ENCODE measurements at regions not wholly inside any gene's neighbourhood (a gene's known extent, or its start where the extent isn't known, plus 50 kb on each side); places are given as distances from the start of the nearest gene placed in this dataset.

DNA sequence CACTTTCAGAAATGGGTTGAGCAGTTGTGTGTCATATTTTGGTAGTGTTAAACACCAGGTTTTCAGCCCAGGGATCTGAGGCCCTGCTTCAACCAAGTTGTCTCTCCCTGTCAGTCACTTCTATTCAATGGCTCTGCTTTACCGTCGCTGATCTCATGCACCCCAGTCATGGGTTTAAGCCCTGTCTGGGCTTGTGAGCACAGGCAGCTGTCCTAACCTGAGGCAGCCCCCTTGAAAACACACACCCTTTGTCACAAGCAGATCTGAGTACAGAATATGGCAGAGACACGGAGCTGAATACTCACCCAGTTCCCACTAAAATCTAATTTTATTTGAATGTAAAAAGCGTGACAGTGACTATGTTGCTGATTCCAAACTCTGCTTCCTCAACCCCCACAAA, 110.6 kb upstream of the GLI3 start:
- no peak overlapping the region for H2AFZ ChIP-seq (ENCODE audit: low read depth)
- DNase-seq, result no peak
- H3K27me3 ChIP-seq (ENCODE audit: insufficient read depth), result peaks cover 23% of the 10 kb centered on the region; the same call in 1 of the 2 replicates
- no peak overlapping the region for H3K4me3 ChIP-seq (ENCODE audit: low read depth in 2 of 2, low read length in 1 of 2)
- TF ChIP-seq USF2 (IDR thresholded peaks at IDR 0.05; ENCODE audit: borderline replicate concordance, low read depth, low read length), result no peak
- no peak for TF ChIP-seq TCF12 (IDR thresholded peaks at IDR 0.05)
- TF ChIP-seq IRF3 (IDR thresholded peaks at IDR 0.05; ENCODE audit: low read depth, low read length), result no peak
- TF ChIP-seq FOSL2 (IDR thresholded peaks at IDR 0.05; ENCODE audit: borderline replicate concordance, low read depth), result no peak
- no peak for TF ChIP-seq NRF1 (IDR thresholded peaks at IDR 0.05; ENCODE audit: low read depth, low read length)
- no peaks in the 10 kb centered on the region for H3K9me3 ChIP-seq
- H3K9ac ChIP-seq, result no peak overlapping the region
- H3K9me2 ChIP-seq, result no peaks in the 10 kb centered on the region
- no peaks in the 10 kb centered on the region for H4K20me1 ChIP-seq (ENCODE audit: insufficient read depth)
- H3K79me2 ChIP-seq (ENCODE audit: insufficient read depth), result no peaks in the 10 kb centered on the region
- CTCF ChIA-PET, result no interaction called here
- POLR2A ChIA-PET, result no interaction called here
- no peak overlapping the region for H3K27ac ChIP-seq (ENCODE audit: low read depth in 2 of 2, low read length in 1 of 2)
- H3K4me1 ChIP-seq (ENCODE audit: control insufficient read depth in 1 of 2, insufficient read depth in 2 of 2, low read depth in 1 of 2, low read length in 1 of 2), result no peaks in the 10 kb centered on the region; a peak in 1 of 4 replicates
- H3K36me3 ChIP-seq (replicated peaks in 1 of 2; ENCODE audit: control insufficient read depth in 1 of 2, insufficient read depth in 2 of 2, low read length in 1 of 2), result no peaks in the 10 kb centered on the region
- no peaks in the 10 kb centered on the region for H3F3A ChIP-seq (replicated peaks; ENCODE audit: insufficient read depth)
- 16% methylated on average over 4 of the region's 4 CpGs for WGBS (ENCODE audit: low lambda C conversion rate)
- no peak overlapping the region for H3K4me2 ChIP-seq

GRCh38 chr7:42345478-42346299, 108.7 kb upstream of the GLI3 start:
- CTCF ChIA-PET, result no interaction called here
- no peaks in the 10 kb centered on the region for H3K9me3 ChIP-seq
- TF ChIP-seq NRF1 (IDR thresholded peaks at IDR 0.05; ENCODE audit: low read depth, low read length), result no peak
- TF ChIP-seq TEAD4 (IDR thresholded peaks at IDR 0.05; ENCODE audit: borderline replicate concordance, insufficient read depth), result no peak
- no peak for TF ChIP-seq GABPA (IDR thresholded peaks at IDR 0.05; ENCODE audit: low read depth)
- no peak for TF ChIP-seq NFIC (IDR thresholded peaks at IDR 0.05; ENCODE audit: borderline replicate concordance)
- no peak for TF ChIP-seq MXI1 (IDR thresholded peaks at IDR 0.05; ENCODE audit: low read depth, low read length)
- TF ChIP-seq RXRA (IDR thresholded peaks at IDR 0.05; ENCODE audit: borderline replicate concordance, low read depth), result no peak
- TF ChIP-seq EZH2phosphoT487 (IDR thresholded peaks at IDR 0.05; ENCODE audit: borderline replicate concordance, low read depth), result no peak
- TF ChIP-seq EP300 (IDR thresholded peaks at IDR 0.05; ENCODE audit: borderline replicate concordance in 1 of 2, low read depth in 1 of 2, low read length in 1 of 2), result no peak
- no peak for TF ChIP-seq USF1 (IDR thresholded peaks at IDR 0.05; ENCODE audit: borderline replicate concordance, low read depth)
- TF ChIP-seq, protein P1, sequence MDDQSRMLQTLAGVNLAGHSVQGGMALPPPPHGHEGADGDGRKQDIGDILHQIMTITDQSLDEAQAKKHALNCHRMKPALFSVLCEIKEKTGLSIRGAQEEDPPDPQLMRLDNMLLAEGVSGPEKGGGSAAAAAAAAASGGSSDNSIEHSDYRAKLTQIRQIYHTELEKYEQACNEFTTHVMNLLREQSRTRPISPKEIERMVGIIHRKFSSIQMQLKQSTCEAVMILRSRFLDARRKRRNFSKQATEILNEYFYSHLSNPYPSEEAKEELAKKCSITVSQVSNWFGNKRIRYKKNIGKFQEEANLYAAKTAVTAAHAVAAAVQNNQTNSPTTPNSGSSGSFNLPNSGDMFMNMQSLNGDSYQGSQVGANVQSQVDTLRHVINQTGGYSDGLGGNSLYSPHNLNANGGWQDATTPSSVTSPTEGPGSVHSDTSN (IDR thresholded peaks at IDR 0.05), result no peak
- TF ChIP-seq MEF2A (IDR thresholded peaks at IDR 0.05; ENCODE audit: borderline replicate concordance, low read depth), result no peak
- no peak for TF ChIP-seq RAD21 (IDR thresholded peaks at IDR 0.05; ENCODE audit: low read length)
- TF ChIP-seq FOXM1 (IDR thresholded peaks at IDR 0.05; ENCODE audit: low read depth), result no peak
- TF ChIP-seq, protein P2, sequence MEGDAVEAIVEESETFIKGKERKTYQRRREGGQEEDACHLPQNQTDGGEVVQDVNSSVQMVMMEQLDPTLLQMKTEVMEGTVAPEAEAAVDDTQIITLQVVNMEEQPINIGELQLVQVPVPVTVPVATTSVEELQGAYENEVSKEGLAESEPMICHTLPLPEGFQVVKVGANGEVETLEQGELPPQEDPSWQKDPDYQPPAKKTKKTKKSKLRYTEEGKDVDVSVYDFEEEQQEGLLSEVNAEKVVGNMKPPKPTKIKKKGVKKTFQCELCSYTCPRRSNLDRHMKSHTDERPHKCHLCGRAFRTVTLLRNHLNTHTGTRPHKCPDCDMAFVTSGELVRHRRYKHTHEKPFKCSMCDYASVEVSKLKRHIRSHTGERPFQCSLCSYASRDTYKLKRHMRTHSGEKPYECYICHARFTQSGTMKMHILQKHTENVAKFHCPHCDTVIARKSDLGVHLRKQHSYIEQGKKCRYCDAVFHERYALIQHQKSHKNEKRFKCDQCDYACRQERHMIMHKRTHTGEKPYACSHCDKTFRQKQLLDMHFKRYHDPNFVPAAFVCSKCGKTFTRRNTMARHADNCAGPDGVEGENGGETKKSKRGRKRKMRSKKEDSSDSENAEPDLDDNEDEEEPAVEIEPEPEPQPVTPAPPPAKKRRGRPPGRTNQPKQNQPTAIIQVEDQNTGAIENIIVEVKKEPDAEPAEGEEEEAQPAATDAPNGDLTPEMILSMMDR (IDR thresholded peaks at IDR 0.05), result no peak
- TF ChIP-seq SIN3A (IDR thresholded peaks at IDR 0.05; ENCODE audit: borderline replicate concordance, low read depth, low read length), result no peak

More at GRCh38 chr7:42345478-42346299, 108.7 kb upstream of the GLI3 start:
- Histone ChIP-seq H3K36me3 (replicated peaks in 1 of 2; ENCODE audit: control insufficient read depth in 1 of 2, insufficient read depth in 2 of 2, low read length in 1 of 2) (no peaks in the 10 kb centered on the region), H3K4me3 (ENCODE audit: low read depth in 2 of 2, low read length in 1 of 2) (no peak overlapping the region), H3K79me2 (ENCODE audit: insufficient read depth) (no peaks in the 10 kb centered on the region), H3K9ac (no peak overlapping the region), H2AFZ (ENCODE audit: low read depth) (no peak overlapping the region), H3K4me1 (ENCODE audit: control insufficient read depth in 1 of 2, insufficient read depth in 2 of 2, low read depth in 1 of 2, low read length in 1 of 2) (no peaks in the 10 kb centered on the region; a peak in 1 of 4 replicates), H4K20me1 (ENCODE audit: insufficient read depth) (no peaks in the 10 kb centered on the region), H3K4me2 (no peak overlapping the region), H3K27ac (ENCODE audit: low read depth in 2 of 2, low read length in 1 of 2) (no peak overlapping the region), H3K9me2 (no peaks in the 10 kb centered on the region), H3K27me3 (ENCODE audit: insufficient read depth) (peaks cover 30% of the 10 kb centered on the region; the same call in 1 of the 2 replicates), H3F3A (replicated peaks; ENCODE audit: insufficient read depth) (no peaks in the 10 kb centered on the region)
- no peak for DNase-seq
- 0% methylated on average over 1 of the region's 1 CpG for WGBS (ENCODE audit: low lambda C conversion rate)
- POLR2A ChIA-PET, result no interaction called here

Data from SK-N-SH (cell line).